H9 (cell line): ENCODE measurements at regions not wholly inside any gene's neighbourhood (a gene's known extent, or its start where the extent isn't known, plus 50 kb on each side); places are given as distances from the start of the nearest gene placed in this dataset.

Experiments
- DNase-seq: peaks from one replicate; pipeline ENCODE4 v3.0.0-alpha.2; 2017
- H2AFZ ChIP-seq: one replicate; pipeline ENCODE4 v1.6.1; 2013; ENCODE audit warnings: mild to moderate bottlenecking, low read length, control low read depth, moderate library complexity
- H2AK5ac ChIP-seq: 2 replicates; pipeline ENCODE4 v1.6.1; 2013; ENCODE audit warnings: low read length, control low read depth, mixed read lengths; ENCODE audit not compliant: insufficient read length
- H2BK120ac ChIP-seq: one replicate; pipeline ENCODE4 v1.6.1; 2013; ENCODE audit warnings: low read depth, mild to moderate bottlenecking, low read length, control low read depth, inconsistent platforms; ENCODE audit not compliant: poor library complexity, severe bottlenecking
- H2BK12ac ChIP-seq: 2 replicates; pipeline ENCODE4 v1.6.1; 2013; ENCODE audit warnings: low read length, control low read depth, mixed read lengths, low read depth; ENCODE audit not compliant: insufficient read length
- H2BK15ac ChIP-seq: 2 replicates; pipeline ENCODE4 v1.6.1; 2013; ENCODE audit warnings: low read depth, low read length, control low read depth
- H2BK20ac ChIP-seq: one replicate; pipeline ENCODE4 v1.6.1; 2013; ENCODE audit warnings: low read depth, mild to moderate bottlenecking, low read length, control low read depth, inconsistent platforms; ENCODE audit not compliant: poor library complexity, severe bottlenecking
- H2BK5ac ChIP-seq: 2 replicates; pipeline ENCODE4 v1.6.1; 2013; ENCODE audit warnings: low read length, control low read depth, mixed read lengths; ENCODE audit not compliant: insufficient read length
- H3K14ac ChIP-seq: 2 replicates; pipeline ENCODE4 v1.6.1; 2013; ENCODE audit warnings: low read length, control low read depth; ENCODE audit not compliant: insufficient read depth
- H3K18ac ChIP-seq: 2 replicates; pipeline ENCODE4 v1.6.1; 2013; ENCODE audit warnings: low read depth, mild to moderate bottlenecking, mixed read lengths, low read length, control low read depth; ENCODE audit not compliant: insufficient read length
- H3K23ac ChIP-seq: 2 replicates; pipeline ENCODE4 v1.6.1; 2013; ENCODE audit warnings: low read length, control low read depth, mixed read lengths, low read depth; ENCODE audit not compliant: insufficient read length
- H3K23me2 ChIP-seq: 2 replicates; pipeline ENCODE4 v1.6.1; 2013; ENCODE audit warnings: low read depth, mild to moderate bottlenecking, mixed read lengths, low read length, control low read depth; ENCODE audit not compliant: insufficient read length, poor library complexity, severe bottlenecking
- H3K27ac ChIP-seq: 2 replicates; pipeline ENCODE4 v1.5.1; 2013; ENCODE audit warnings: low read length, control low read depth, mixed read lengths, low read depth; ENCODE audit not compliant: insufficient read length
- H3K27me3 ChIP-seq: 2 replicates; pipeline ENCODE4 v1.6.1; 2013; ENCODE audit warnings: low read length, control low read depth, inconsistent platforms; ENCODE audit not compliant: insufficient read depth
- H3K4ac ChIP-seq: 2 replicates; pipeline ENCODE4 v1.6.1; 2013; ENCODE audit warnings: low read depth, mild to moderate bottlenecking, control low read depth, inconsistent platforms, low read length, moderate library complexity
- H3K4me1 ChIP-seq: 2 replicates; pipeline ENCODE4 v1.6.1; 2013; ENCODE audit warnings: low read length, control low read depth, inconsistent platforms; ENCODE audit not compliant: insufficient read depth
- H3K4me2 ChIP-seq: 2 replicates; pipeline ENCODE4 v1.6.1; 2013; ENCODE audit warnings: low read length, control low read depth, mixed read lengths; ENCODE audit not compliant: insufficient read length, insufficient read depth
- H3K56ac ChIP-seq: 2 replicates; pipeline ENCODE4 v1.6.1; 2013; ENCODE audit warnings: low read depth, mild to moderate bottlenecking, mixed read lengths, low read length, control low read depth; ENCODE audit not compliant: insufficient read length
- H3K79me1 ChIP-seq: 2 replicates; pipeline ENCODE4 v1.6.1; 2013; ENCODE audit warnings: low read depth, mild to moderate bottlenecking, moderate library complexity, low read length, control low read depth, inconsistent platforms; ENCODE audit not compliant: insufficient read depth, poor library complexity, severe bottlenecking
- H3K79me2 ChIP-seq: 2 replicates; pipeline ENCODE4 v1.6.1; 2013; ENCODE audit warnings: low read length, control low read depth, inconsistent platforms; ENCODE audit not compliant: insufficient read depth
- H3K9ac ChIP-seq: 2 replicates; pipeline ENCODE4 v1.6.1; 2013; ENCODE audit warnings: low read length, control low read depth, mixed read lengths; ENCODE audit not compliant: insufficient read length; ENCODE audit errors: extremely low read depth
- H3K9me3 ChIP-seq: one replicate; pipeline ENCODE4 v1.6.1; 2013; ENCODE audit warnings: low read depth, low read length, inconsistent platforms; ENCODE audit not compliant: control insufficient read depth
- H3T11ph ChIP-seq: one replicate; pipeline ENCODE4 v1.6.1; 2013; ENCODE audit warnings: mild to moderate bottlenecking, low read length, control low read depth, inconsistent platforms
- H4K20me1 ChIP-seq: one replicate; pipeline ENCODE4 v1.6.1; 2013; ENCODE audit not compliant: control insufficient read depth, insufficient read length, insufficient read depth
- H4K5ac ChIP-seq: 2 replicates; pipeline ENCODE4 v1.6.1; 2013; ENCODE audit warnings: low read depth, mild to moderate bottlenecking, mixed read lengths, low read length, control low read depth; ENCODE audit not compliant: insufficient read length
- H4K8ac ChIP-seq: replicated peaks from 2 replicates; pipeline ENCODE4 v1.6.1; 2013; ENCODE audit warnings: low read length, control low read depth, mixed read lengths, low read depth; ENCODE audit not compliant: insufficient read length
- H4K91ac ChIP-seq: 2 replicates; pipeline ENCODE4 v1.6.1; 2013; ENCODE audit warnings: low read depth, mild to moderate bottlenecking, moderate library complexity, mixed read lengths, low read length, control low read depth; ENCODE audit not compliant: insufficient read length
- H3K27ac Mint-ChIP-seq, 3 experiments: 2 replicates in 2 of 3; 3 replicates in 1 of 3; pipeline ENCODE4 v1.8.0; 2020 to 2021; ENCODE audit warnings: mixed read lengths in 3 of 3, mild to moderate bottlenecking in 1 of 3, moderate library complexity in 1 of 3
- H3K27me3 Mint-ChIP-seq: 2 replicates; pipeline ENCODE4 v1.8.0; 2021; ENCODE audit warnings: low read depth, mild to moderate bottlenecking, moderate library complexity, mixed read lengths
- H3K36me3 Mint-ChIP-seq, 3 experiments: 2 replicates in 2 of 3; 3 replicates in 1 of 3; pipeline ENCODE4 v1.8.0; 2020 to 2021; ENCODE audit warnings: low read depth in 3 of 3, mixed read lengths in 3 of 3; ENCODE audit not compliant: insufficient read depth in 1 of 3
- H3K4me1 Mint-ChIP-seq, 2 experiments: 2 replicates each; pipeline ENCODE4 v1.8.0; 2020; ENCODE audit warnings: mixed read lengths in 2 of 2
- H3K4me3 Mint-ChIP-seq, 2 experiments: 2 replicates in 1 of 2; 3 replicates in 1 of 2; pipeline ENCODE4 v1.8.0; 2020 to 2021; ENCODE audit warnings: mild to moderate bottlenecking in 2 of 2, mixed read lengths in 2 of 2, moderate library complexity in 1 of 2
- H3K9me3 Mint-ChIP-seq, 2 experiments: 2 replicates in 1 of 2; 3 replicates in 1 of 2; pipeline ENCODE4 v1.8.0; 2020; ENCODE audit warnings: mild to moderate bottlenecking in 2 of 2, mixed read lengths in 2 of 2, moderate library complexity in 1 of 2
- CTCF ChIP-seq: fragments of 200-600 bp; sonication (generic); conservative IDR thresholded peaks from 3 replicates; pipeline ENCODE4 v1.8.0; 2021; ENCODE audit warnings: antibody characterized with exemption, mild to moderate bottlenecking

GRCh38 chr20:52880997-52881396, 91.2 kb upstream of the TSHZ2 start:
- no peak overlapping the region for H3K27ac Mint-ChIP-seq
- H3K27me3 Mint-ChIP-seq: peaks cover 10% of the 10 kb centered on the region
- Histone ChIP-seq H3K79me1 (no peaks in the 10 kb centered on the region), H3K79me2 (no peaks in the 10 kb centered on the region), H2BK20ac (no peak overlapping the region), H4K91ac (no peak overlapping the region), H3K23ac (no peak overlapping the region), H2BK120ac (no peak overlapping the region), H3K9me3 (no peaks in the 10 kb centered on the region), H2AFZ (no peak overlapping the region), H3K56ac (no peak overlapping the region), H3K9ac (no peak overlapping the region), H3K4ac (no peak overlapping the region), H3K4me1 (no peaks in the 10 kb centered on the region), H2AK5ac (no peak overlapping the region), H2BK15ac (no peak overlapping the region), H3K27me3 (no peaks in the 10 kb centered on the region), H4K5ac (no peak overlapping the region), H4K8ac (no peak overlapping the region), H3K14ac (no peak overlapping the region), H2BK5ac (no peak overlapping the region), H4K20me1 (no peaks in the 10 kb centered on the region), H3K18ac (no peak overlapping the region), H2BK12ac (no peak overlapping the region), H3T11ph (no peak overlapping the region), H3K4me2 (no peak overlapping the region), H3K23me2 (no peaks in the 10 kb centered on the region), H3K27ac (no peak overlapping the region)
- H3K4me3 Mint-ChIP-seq: no peak overlapping the region
- H3K4me1 Mint-ChIP-seq: peaks cover 0 to 2% of the 10 kb centered on the region in 2 experiments; a peak in 1 of 4 replicates
- H3K9me3 Mint-ChIP-seq: peaks cover 0 to 2% of the 10 kb centered on the region in 2 experiments; a peak in 3 of 5 replicates
- DNase-seq: no peak
- no peaks in the 10 kb centered on the region for H3K36me3 Mint-ChIP-seq
- no peak for TF ChIP-seq CTCF
